GM10266 (cell line): ENCODE measurements at regions not wholly inside any gene's neighbourhood (a gene's known extent, or its start where the extent isn't known, plus 50 kb on each side); places are given as distances from the start of the nearest gene placed in this dataset.

ENCODE experiments used
- DNase-seq: peaks from one replicate; pipeline ENCODE4 v3.0.0; 2012; ENCODE audit errors: extremely low spot score
- CTCF ChIP-seq: IDR thresholded peaks from 2 replicates; pipeline ENCODE4 v1.5.1; 2012; ENCODE audit warnings: mild to moderate bottlenecking, low read depth; ENCODE audit not compliant: control insufficient read depth, insufficient read depth; ENCODE audit errors: missing control alignments

GRCh38 chr22:49063545-49063890, 764.2 kb downstream of the BRD1 start:
- TF ChIP-seq CTCF, result no peak
- no peak for DNase-seq

- DNase-seq, result no peak
- TF ChIP-seq CTCF, result no peak
Measured at GRCh38 chr22:49062802-49063544, 764.7 kb downstream of the BRD1 start.

- no peak for TF ChIP-seq CTCF
- no peak for DNase-seq
Measured at GRCh38 chr22:49062155-49062801, 765.4 kb downstream of the BRD1 start.

- DNase-seq, result no peak
- TF ChIP-seq CTCF, result no peak
Measured at GRCh38 chr22:49057910-49058309, 769.8 kb downstream of the BRD1 start.

- no peak for TF ChIP-seq CTCF
- no peak for DNase-seq
Measured at GRCh38 chr22:49056301-49056700, 771.4 kb downstream of the BRD1 start.

- TF ChIP-seq CTCF, result no peak
- DNase-seq, result no peak
Measured at GRCh38 chr22:49055406-49055805, 772.3 kb downstream of the BRD1 start.

GRCh38 chr22:49053578-49053977, 774.1 kb downstream of the BRD1 start:
- DNase-seq, result no peak
- no peak for TF ChIP-seq CTCF
